Suprapubic skin (tissue), 4 donors: ENCODE measurements at regions not wholly inside any gene's neighbourhood (a gene's known extent, or its start where the extent isn't known, plus 50 kb on each side); places are given as distances from the start of the nearest gene placed in this dataset.

Source experiments
- EP300 ChIP-seq: sonication (generic); formaldehyde crosslinking; IDR thresholded peaks from one replicate; pipeline ENCODE4 v1.6.1; 2017; ENCODE audit warnings: antibody characterized with exemption
- POLR2A ChIP-seq, 2 donors: fragments of 450-650 bp; IDR thresholded peaks; one replicate each; pipeline ENCODE4 v1.6.1; 2017; ENCODE audit warnings: antibody characterized with exemption in 2 of 2, mild to moderate bottlenecking in 2 of 2, moderate library complexity in 2 of 2
- POLR2AphosphoS5 ChIP-seq, 3 donors: sonication (generic); formaldehyde crosslinking; IDR thresholded peaks; one replicate each; pipeline ENCODE4 v1.6.1; 2017; ENCODE audit warnings: antibody characterized with exemption in 3 of 3
- TF ChIP-seq, protein P1 (sequence below), 2 donors: fragments of 200-600 bp in 1 of 2; fragments of 450-650 bp in 1 of 2; sonication (generic) in 1 of 2; IDR thresholded peaks; one replicate each; pipeline ENCODE4 v1.5.1; 2016 to 2019; ENCODE audit warnings: antibody characterized with exemption in 2 of 2, mild to moderate bottlenecking in 1 of 2, moderate library complexity in 1 of 2

DNA sequence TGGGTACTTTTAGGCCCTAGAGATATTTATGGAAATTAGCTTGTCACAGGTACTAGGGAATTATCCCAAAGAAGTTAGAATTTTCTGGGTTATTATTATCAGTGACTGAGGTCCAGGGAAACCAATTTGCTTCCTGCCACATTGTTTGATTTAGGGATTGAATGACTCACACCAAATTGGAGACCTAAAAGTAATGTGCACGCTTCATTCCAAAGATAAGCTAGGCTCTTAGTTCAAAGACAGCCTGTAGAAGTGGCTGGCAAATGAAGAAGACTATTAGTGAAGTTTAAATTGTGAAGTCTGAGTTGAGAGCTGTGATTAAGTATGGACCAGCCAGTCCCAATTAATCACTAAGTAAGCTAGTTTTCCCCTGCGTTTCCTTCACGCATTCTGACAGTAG, 188.1 kb upstream of the MYO3A start:
- TF ChIP-seq, protein P1, sequence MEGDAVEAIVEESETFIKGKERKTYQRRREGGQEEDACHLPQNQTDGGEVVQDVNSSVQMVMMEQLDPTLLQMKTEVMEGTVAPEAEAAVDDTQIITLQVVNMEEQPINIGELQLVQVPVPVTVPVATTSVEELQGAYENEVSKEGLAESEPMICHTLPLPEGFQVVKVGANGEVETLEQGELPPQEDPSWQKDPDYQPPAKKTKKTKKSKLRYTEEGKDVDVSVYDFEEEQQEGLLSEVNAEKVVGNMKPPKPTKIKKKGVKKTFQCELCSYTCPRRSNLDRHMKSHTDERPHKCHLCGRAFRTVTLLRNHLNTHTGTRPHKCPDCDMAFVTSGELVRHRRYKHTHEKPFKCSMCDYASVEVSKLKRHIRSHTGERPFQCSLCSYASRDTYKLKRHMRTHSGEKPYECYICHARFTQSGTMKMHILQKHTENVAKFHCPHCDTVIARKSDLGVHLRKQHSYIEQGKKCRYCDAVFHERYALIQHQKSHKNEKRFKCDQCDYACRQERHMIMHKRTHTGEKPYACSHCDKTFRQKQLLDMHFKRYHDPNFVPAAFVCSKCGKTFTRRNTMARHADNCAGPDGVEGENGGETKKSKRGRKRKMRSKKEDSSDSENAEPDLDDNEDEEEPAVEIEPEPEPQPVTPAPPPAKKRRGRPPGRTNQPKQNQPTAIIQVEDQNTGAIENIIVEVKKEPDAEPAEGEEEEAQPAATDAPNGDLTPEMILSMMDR (IDR thresholded peaks at IDR 0.05) = no peak
- TF ChIP-seq EP300 = no peak
- TF ChIP-seq POLR2A (IDR thresholded peaks at IDR 0.05) = no peak
- TF ChIP-seq POLR2AphosphoS5 (IDR thresholded peaks at IDR 0.05) = no peak
